ENCODE measurements at regions not wholly inside any gene's neighbourhood (a gene's known extent, or its start where the extent isn't known, plus 50 kb on each side); places are given as distances from the start of the nearest gene placed in this dataset.
A peak's percentile ranks its signal among the peaks of the same experiment; 100 is the strongest.

DNA sequence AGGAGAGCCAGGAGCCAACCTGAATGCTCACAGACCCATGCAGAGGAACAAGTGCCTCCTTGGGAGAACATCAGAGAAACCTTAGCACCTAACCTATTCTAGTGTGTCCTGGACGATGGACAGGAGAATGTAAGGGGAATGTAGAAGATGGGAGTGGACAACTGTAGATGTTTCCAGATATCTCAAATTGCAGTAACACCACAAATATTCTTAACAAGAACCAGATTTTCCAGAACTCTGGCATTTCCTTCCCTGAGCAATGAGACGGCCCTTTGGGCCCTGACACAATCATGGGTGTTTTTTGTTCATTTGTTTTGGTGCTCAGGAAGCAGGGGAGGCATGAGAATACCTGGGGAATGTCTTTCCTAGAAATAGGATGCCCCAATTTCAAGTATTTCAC lies 196.1 kb upstream of the PRSS1 start:
- no peak for DNase-seq (ENCODE audit: low read depth in 4 of 6, low spot score in 6 of 6)
- Histone ChIP-seq H3K4me1 (ENCODE audit: control insufficient read depth, insufficient read depth, low read length) (no peaks in the 10 kb centered on the region), H3K9me3 (ENCODE audit: control insufficient read depth, insufficient read depth, low read length) (no peaks in the 10 kb centered on the region), H3K27me3 (ENCODE audit: control insufficient read depth, insufficient read depth, low read length) (no peaks in the 10 kb centered on the region), H3K27ac (ENCODE audit: low read depth, low read length) (no peak overlapping the region), H3K4me3 (ENCODE audit: low read depth, low read length) (no peak overlapping the region), H3K36me3 (ENCODE audit: control insufficient read depth, insufficient read depth, low read length) (no peaks in the 10 kb centered on the region)
- WGBS (ENCODE audit: insufficient coverage): 100% methylated on average over 1 of the region's 2 CpGs

GRCh38 chr7:142548978-142549377 lies 200.3 kb upstream of the PRSS1 start:
- no peaks in the 10 kb centered on the region for H3K27me3 ChIP-seq (ENCODE audit: control insufficient read depth, insufficient read depth, low read length)
- no peaks in the 10 kb centered on the region for H3K4me1 ChIP-seq (ENCODE audit: control insufficient read depth, insufficient read depth, low read length)
- no CpG with 5 or more reads among the region's 1 CpG for WGBS (ENCODE audit: insufficient coverage)
- no peak overlapping the region for H3K4me3 ChIP-seq (ENCODE audit: low read depth, low read length)
- no peaks in the 10 kb centered on the region for H3K9me3 ChIP-seq (ENCODE audit: control insufficient read depth, insufficient read depth, low read length)
- no peak for DNase-seq (ENCODE audit: low read depth in 4 of 6, low spot score in 6 of 6)
- no peaks in the 10 kb centered on the region for H3K36me3 ChIP-seq (ENCODE audit: control insufficient read depth, insufficient read depth, low read length)
- no peak overlapping the region for H3K27ac ChIP-seq (ENCODE audit: low read depth, low read length)

- Histone ChIP-seq H3K27ac (ENCODE audit: low read depth, low read length) (no peak overlapping the region), H3K4me3 (ENCODE audit: low read depth, low read length) (no peak overlapping the region), H3K27me3 (ENCODE audit: control insufficient read depth, insufficient read depth, low read length) (no peaks in the 10 kb centered on the region), H3K9me3 (ENCODE audit: control insufficient read depth, insufficient read depth, low read length) (no peaks in the 10 kb centered on the region), H3K36me3 (ENCODE audit: control insufficient read depth, insufficient read depth, low read length) (no peaks in the 10 kb centered on the region), H3K4me1 (ENCODE audit: control insufficient read depth, insufficient read depth, low read length) (no peaks in the 10 kb centered on the region)
- WGBS (ENCODE audit: insufficient coverage): 75% methylated on average over 3 of the region's 4 CpGs
- DNase-seq (ENCODE audit: low read depth in 4 of 6, low spot score in 6 of 6): no peak
Observed at GRCh38 chr7:142546452-142546851, 202.8 kb upstream of the PRSS1 start.

- Histone ChIP-seq H3K36me3 (ENCODE audit: control insufficient read depth, insufficient read depth, low read length) (no peaks in the 10 kb centered on the region), H3K27me3 (ENCODE audit: control insufficient read depth, insufficient read depth, low read length) (no peaks in the 10 kb centered on the region), H3K27ac (ENCODE audit: low read depth, low read length) (no peak overlapping the region), H3K4me3 (ENCODE audit: low read depth, low read length) (no peak overlapping the region), H3K9me3 (ENCODE audit: control insufficient read depth, insufficient read depth, low read length) (no peaks in the 10 kb centered on the region), H3K4me1 (ENCODE audit: control insufficient read depth, insufficient read depth, low read length) (no peaks in the 10 kb centered on the region)
- 83% methylated on average over 2 of the region's 2 CpGs for WGBS (ENCODE audit: insufficient coverage)
- no peak for DNase-seq (ENCODE audit: low read depth in 4 of 6, low spot score in 6 of 6)
Observed at GRCh38 chr7:142542942-142543341, 206.3 kb upstream of the PRSS1 start.

- Histone ChIP-seq H3K4me3 (ENCODE audit: low read depth, low read length) (no peak overlapping the region), H3K27me3 (ENCODE audit: control insufficient read depth, insufficient read depth, low read length) (no peaks in the 10 kb centered on the region), H3K9me3 (ENCODE audit: control insufficient read depth, insufficient read depth, low read length) (no peaks in the 10 kb centered on the region), H3K4me1 (ENCODE audit: control insufficient read depth, insufficient read depth, low read length) (no peaks in the 10 kb centered on the region), H3K27ac (ENCODE audit: low read depth, low read length) (no peak overlapping the region), H3K36me3 (ENCODE audit: control insufficient read depth, insufficient read depth, low read length) (no peaks in the 10 kb centered on the region)
- DNase-seq (ENCODE audit: low read depth in 4 of 6, low spot score in 6 of 6): no peak
- no CpG with 5 or more reads among the region's 1 CpG for WGBS (ENCODE audit: insufficient coverage)
Observed at GRCh38 chr7:142542105-142542504, 207.2 kb upstream of the PRSS1 start.

DNA sequence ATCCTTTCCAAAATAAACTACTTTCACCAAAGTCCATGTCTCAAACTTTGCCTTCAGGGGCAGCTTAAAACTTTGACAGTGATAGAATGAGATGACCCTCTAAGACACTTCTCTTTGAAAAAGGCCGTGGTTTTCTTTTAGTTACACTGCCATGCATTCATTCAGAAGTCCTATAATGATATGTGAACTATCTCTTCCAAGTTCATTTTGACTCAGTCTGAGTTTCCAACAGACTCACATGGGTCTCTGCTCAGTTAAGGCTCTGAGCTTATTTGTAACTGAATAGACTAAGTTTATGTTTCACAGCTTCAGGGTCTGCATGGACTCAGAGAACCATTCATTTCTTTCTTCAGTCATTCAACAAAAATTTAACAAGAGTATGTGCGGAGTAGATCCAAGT lies 208.9 kb upstream of the PRSS1 start:
- Histone ChIP-seq H3K36me3 (ENCODE audit: control insufficient read depth, insufficient read depth, low read length) (no peaks in the 10 kb centered on the region), H3K4me3 (ENCODE audit: low read depth, low read length) (no peak overlapping the region), H3K9me3 (ENCODE audit: control insufficient read depth, insufficient read depth, low read length) (no peaks in the 10 kb centered on the region), H3K27me3 (ENCODE audit: control insufficient read depth, insufficient read depth, low read length) (no peaks in the 10 kb centered on the region), H3K27ac (ENCODE audit: low read depth, low read length) (no peak overlapping the region), H3K4me1 (ENCODE audit: control insufficient read depth, insufficient read depth, low read length) (peaks cover 2% of the 10 kb centered on the region)
- DNase-seq (ENCODE audit: low read depth in 4 of 6, low spot score in 6 of 6): no peak
- 80% methylated on average over 1 of the region's 2 CpGs for WGBS (ENCODE audit: insufficient coverage)

DNA sequence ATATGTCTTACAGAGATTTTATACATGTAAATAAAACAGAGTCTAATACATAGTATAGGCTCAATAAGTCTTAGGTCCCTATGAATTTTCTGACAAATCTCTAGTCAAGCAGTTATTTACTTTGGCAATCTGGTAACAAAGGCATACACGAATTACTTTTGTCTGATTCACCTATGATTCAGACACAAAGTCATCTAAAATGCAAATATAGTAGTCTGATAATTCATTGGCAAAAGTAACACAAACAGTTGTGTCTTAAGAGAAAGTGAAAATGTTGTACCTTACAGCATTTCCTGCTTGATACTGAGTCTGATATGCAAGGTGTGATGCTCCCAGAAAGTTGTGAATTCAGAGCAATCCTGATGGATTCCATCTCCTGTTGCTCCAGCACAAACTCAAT lies 209.4 kb upstream of the PRSS1 start:
- H3K4me3 ChIP-seq (ENCODE audit: low read depth, low read length): no peak overlapping the region
- H3K4me1 ChIP-seq (ENCODE audit: control insufficient read depth, insufficient read depth, low read length): peaks cover 4% of the 10 kb centered on the region
- H3K27ac ChIP-seq (ENCODE audit: low read depth, low read length): no peak overlapping the region
- no peaks in the 10 kb centered on the region for H3K27me3 ChIP-seq (ENCODE audit: control insufficient read depth, insufficient read depth, low read length)
- H3K9me3 ChIP-seq (ENCODE audit: control insufficient read depth, insufficient read depth, low read length): no peaks in the 10 kb centered on the region
- no peaks in the 10 kb centered on the region for H3K36me3 ChIP-seq (ENCODE audit: control insufficient read depth, insufficient read depth, low read length)
- DNase-seq (ENCODE audit: low read depth in 4 of 6, low spot score in 6 of 6): no peak
- no CpG with 5 or more reads among the region's 1 CpG for WGBS (ENCODE audit: insufficient coverage)

- no peak for DNase-seq (ENCODE audit: low read depth in 4 of 6, low spot score in 6 of 6)
- Histone ChIP-seq H3K9me3 (ENCODE audit: control insufficient read depth, insufficient read depth, low read length) (no peaks in the 10 kb centered on the region), H3K4me1 (ENCODE audit: control insufficient read depth, insufficient read depth, low read length) (peaks cover 4% of the 10 kb centered on the region), H3K27ac (ENCODE audit: low read depth, low read length) (no peak overlapping the region), H3K27me3 (ENCODE audit: control insufficient read depth, insufficient read depth, low read length) (no peaks in the 10 kb centered on the region), H3K4me3 (ENCODE audit: low read depth, low read length) (no peak overlapping the region), H3K36me3 (ENCODE audit: control insufficient read depth, insufficient read depth, low read length) (no peaks in the 10 kb centered on the region)
- WGBS (ENCODE audit: insufficient coverage): 86% methylated on average over 1 of the region's 1 CpG
Observed at GRCh38 chr7:142537760-142538159, 211.5 kb upstream of the PRSS1 start.

DNA sequence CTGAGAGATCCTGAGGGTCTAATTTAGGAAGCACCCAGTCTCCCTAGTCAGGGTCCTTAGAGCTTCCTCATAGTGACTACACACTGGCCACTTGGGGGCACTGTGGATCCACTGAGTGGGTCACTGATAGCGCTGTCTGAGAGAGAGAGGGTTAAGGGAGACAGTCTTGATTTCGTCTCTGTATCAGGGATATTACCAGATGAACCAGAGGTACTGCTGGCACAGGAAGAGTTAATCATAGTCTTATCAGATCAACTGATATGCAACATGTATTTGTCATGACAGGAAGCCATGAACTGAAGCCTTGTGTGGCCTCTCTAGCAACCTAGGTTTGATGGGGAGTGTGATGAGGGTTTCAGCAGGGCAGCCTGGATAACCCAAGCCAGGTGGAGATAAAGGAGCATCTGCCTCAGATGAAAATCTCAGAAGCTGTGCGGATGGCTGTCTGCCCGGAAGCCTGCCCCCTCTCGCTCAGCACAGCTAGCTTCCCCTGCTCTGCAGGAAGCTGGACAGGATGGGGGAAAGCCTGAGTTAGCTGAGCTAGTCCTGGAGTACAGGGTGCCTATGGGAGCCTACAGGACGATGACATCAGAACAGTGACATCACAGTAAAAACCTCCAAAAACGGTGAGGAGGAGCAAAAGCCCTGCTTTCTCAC lies 214.0 kb upstream of the PRSS1 start:
- peaks cover 4% of the 10 kb centered on the region for H3K4me1 ChIP-seq (ENCODE audit: control insufficient read depth, insufficient read depth, low read length)
- no peak overlapping the region for H3K4me3 ChIP-seq (ENCODE audit: low read depth, low read length)
- H3K27me3 ChIP-seq (ENCODE audit: control insufficient read depth, insufficient read depth, low read length): no peaks in the 10 kb centered on the region
- H3K36me3 ChIP-seq (ENCODE audit: control insufficient read depth, insufficient read depth, low read length): no peaks in the 10 kb centered on the region
- peak in 5 of 6 donors; percentile 26 to 89 (median 38) for DNase-seq (ENCODE audit: low read depth in 4 of 6, low spot score in 6 of 6)
- H3K27ac ChIP-seq (ENCODE audit: low read depth, low read length): no peak overlapping the region
- whole genome bisulfite sequencing (ENCODE audit: insufficient coverage): 3% methylated on average over 5 of the region's 7 CpGs
- H3K9me3 ChIP-seq (ENCODE audit: control insufficient read depth, insufficient read depth, low read length): no peaks in the 10 kb centered on the region

GRCh38 chr7:142534726-142535122 lies 214.5 kb upstream of the PRSS1 start:
- no peaks in the 10 kb centered on the region for H3K27me3 ChIP-seq (ENCODE audit: control insufficient read depth, insufficient read depth, low read length)
- H3K4me3 ChIP-seq (ENCODE audit: low read depth, low read length): no peak overlapping the region
- peaks cover 4% of the 10 kb centered on the region for H3K4me1 ChIP-seq (ENCODE audit: control insufficient read depth, insufficient read depth, low read length)

More at GRCh38 chr7:142534726-142535122, 214.5 kb upstream of the PRSS1 start:
- Histone ChIP-seq H3K27ac (ENCODE audit: low read depth, low read length) (no peak overlapping the region), H3K36me3 (ENCODE audit: control insufficient read depth, insufficient read depth, low read length) (no peaks in the 10 kb centered on the region), H3K9me3 (ENCODE audit: control insufficient read depth, insufficient read depth, low read length) (no peaks in the 10 kb centered on the region)
- DNase-seq (ENCODE audit: low read depth in 4 of 6, low spot score in 6 of 6): no peak

Data from spinal cord (tissue), 9 donors.